Adrenal gland (tissue), 9 donors: ENCODE measurements at regions not wholly inside any gene's neighbourhood (a gene's known extent, or its start where the extent isn't known, plus 50 kb on each side); places are given as distances from the start of the nearest gene placed in this dataset.

Experiments used
- DNase-seq, 7 donors: peaks; one replicate each; pipeline ENCODE4 v3.0.0-alpha.2; 2019 to 2020
- H3K27ac ChIP-seq, 5 donors: fragments of 200-600 bp; sonication (generic) in 4 of 5; 1 replicate in 3 of 5; 2 replicates in 2 of 5; pipeline versions ENCODE4 v1.5.1 to v1.8.0; 2016 to 2020; ENCODE audit warnings: mild to moderate bottlenecking in 1 of 5
- H3K27me3 ChIP-seq: fragments of 200-600 bp; 2 replicates; pipeline ENCODE4 v1.8.0; 2021
- H3K36me3 ChIP-seq, 2 donors: fragments of 200-600 bp; replicated peaks in 1 of 2; 1 replicate in 1 of 2; 2 replicates in 1 of 2; pipeline versions ENCODE4 v1.5.1 to v1.8.0; 2018 to 2022
- H3K4me1 ChIP-seq, 2 donors: fragments of 200-600 bp; replicated peaks in 1 of 2; 1 replicate in 1 of 2; 2 replicates in 1 of 2; pipeline versions ENCODE4 v1.5.1 to v1.8.0; 2018 to 2021
- H3K4me3 ChIP-seq, 4 donors: fragments of 200-600 bp; sonication (generic) in 3 of 4; one replicate each; pipeline ENCODE4 v1.5.1; 2016 to 2018
- H3K9me3 ChIP-seq, 3 donors: fragments of 200-600 bp; sonication (generic) in 1 of 3; replicated peaks in 1 of 3; 1 replicate in 2 of 3; 2 replicates in 1 of 3; pipeline versions ENCODE4 v1.5.1 to v1.8.0; 2016 to 2021
- CTCF ChIP-seq, 6 experiments: fragments of 450-650 bp in 4 of 6; fragments of 200-600 bp in 2 of 6; sonication (generic) in 1 of 6; IDR thresholded peaks; 1 replicate in 5 of 6; 2 replicates in 1 of 6; pipeline versions ENCODE4 v1.5.1 to v1.8.0; 2016 to 2021; ENCODE audit warnings: antibody characterized with exemption in 6 of 6, mild to moderate bottlenecking in 2 of 6, moderate library complexity in 1 of 6
- POLR2A ChIP-seq, 2 donors: fragments of 450-650 bp; IDR thresholded peaks; one replicate each; pipeline ENCODE4 v1.6.1; 2017; ENCODE audit warnings: antibody characterized with exemption in 2 of 2, mild to moderate bottlenecking in 2 of 2, moderate library complexity in 1 of 2
- WGBS, 4 donors: extraction: QIAGEN DNeasy Blood & Tissue Kit in 2 of 4; methylation state at CpG; one replicate each; pipeline versions ENCODE4 v1.1.5 to v1.1.7; 2013 to 2017; 5-methylcytosine and 5-hydroxymethylcytosine counted together
- intact Hi-C, 2 donors: fragments of 100-400 bp; cut with DNase I; formaldehyde crosslinking; loops; one replicate each; pipeline versions ENCODE4 v1.14.1 to v1.15.0; 2022 to 2023
- donor health status: healthy with polysubstance abuse.
- donor health status: Bipolar disorder and iron deficiency.
- donor health status: DM: yes; HTN: yes; CAD: no.
- donor health status: DM: no; HTN: no; CAD: no.
- donor health status: DM: no; HTN: no; CAD: no.

- no peak overlapping the region for H3K4me3 ChIP-seq
- no peak for DNase-seq
- intact Hi-C loops = no loop called here
- TF ChIP-seq POLR2A (IDR thresholded peaks at IDR 0.05) (no peak), CTCF (IDR thresholded peaks at IDR 0.05) (no peak)
- H3K27ac ChIP-seq = no peak overlapping the region
- WGBS, 4 donors = 64 to 82% (median 77%) methylated on average over 1 of the region's 1 CpG
- no peaks in the 10 kb centered on the region for H3K4me1 ChIP-seq
- H3K9me3 ChIP-seq = no peaks in the 10 kb centered on the region
- no peaks in the 10 kb centered on the region for H3K27me3 ChIP-seq
- H3K36me3 ChIP-seq = no peaks in the 10 kb centered on the region
These were observed 362.4 kb downstream of the KCNJ3 start for GRCh38 chr2:155060896-155061295.

- Histone ChIP-seq H3K9me3 (no peaks in the 10 kb centered on the region), H3K4me1 (no peaks in the 10 kb centered on the region), H3K27me3 (no peaks in the 10 kb centered on the region), H3K27ac (no peak overlapping the region), H3K4me3 (no peak overlapping the region), H3K36me3 (no peaks in the 10 kb centered on the region)
- TF ChIP-seq POLR2A (IDR thresholded peaks at IDR 0.05) (no peak), CTCF (IDR thresholded peaks at IDR 0.05) (no peak)
- 68 to 82% (median 75%) methylated on average over 5 of the region's 5 CpGs for WGBS, 4 donors
- no peak for DNase-seq
- intact Hi-C loops = no loop called here
These were observed 356.2 kb downstream of the KCNJ3 start for GRCh38 chr2:155054712-155055111.

DNA sequence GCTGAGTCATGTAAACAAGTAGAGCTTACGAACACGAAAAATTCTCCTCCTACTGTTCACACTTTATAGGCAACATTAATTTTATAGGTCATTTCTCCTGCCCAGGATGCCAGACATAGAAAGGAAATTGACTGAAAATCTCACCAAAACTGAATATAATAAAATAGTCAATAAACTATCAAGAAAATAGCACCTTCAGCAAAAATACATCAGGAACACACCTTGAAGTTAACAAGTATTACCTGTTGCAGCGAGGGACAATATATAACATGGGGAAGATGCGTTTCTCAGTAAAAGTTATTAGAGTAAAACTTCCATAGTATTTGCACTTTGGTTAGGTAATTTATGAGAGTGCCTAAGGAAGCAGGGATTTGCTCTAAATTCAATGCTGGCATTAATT is 344.6 kb downstream of the KCNJ3 start:
- no peaks in the 10 kb centered on the region for H3K9me3 ChIP-seq
- WGBS, 4 donors = 74 to 81% (median 77%) methylated on average over 4 of the region's 4 CpGs
- TF ChIP-seq CTCF (IDR thresholded peaks at IDR 0.05) (no peak), POLR2A (IDR thresholded peaks at IDR 0.05) (no peak)
- H3K27ac ChIP-seq = no peak overlapping the region
- H3K4me1 ChIP-seq = no peaks in the 10 kb centered on the region
- no peak for DNase-seq
- intact Hi-C loops = no loop called here
- H3K36me3 ChIP-seq = no peaks in the 10 kb centered on the region
- H3K27me3 ChIP-seq = no peaks in the 10 kb centered on the region
- no peak overlapping the region for H3K4me3 ChIP-seq

DNA sequence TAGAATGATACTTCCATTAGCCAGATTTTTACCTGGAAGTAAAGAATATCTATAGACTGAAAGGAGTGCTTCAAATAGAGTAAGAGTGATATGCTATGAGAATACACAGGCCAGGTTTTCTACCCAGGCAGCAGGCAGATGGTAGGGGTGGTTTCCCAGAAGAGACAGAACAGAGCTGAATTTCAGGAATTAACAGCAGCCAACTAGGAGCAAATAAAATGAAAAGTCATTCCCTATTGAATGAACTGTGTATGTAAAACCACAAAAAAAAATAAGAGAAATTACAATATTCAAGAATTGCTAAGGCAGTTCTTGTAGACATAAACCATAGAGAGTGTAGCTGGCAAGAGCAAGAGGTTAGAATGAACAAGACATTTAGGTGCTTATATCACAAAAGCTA is 336.8 kb downstream of the KCNJ3 start:
- intact Hi-C loops = no loop called here

More for the DNA sequence above, 336.8 kb downstream of the KCNJ3 start:
- H3K27ac ChIP-seq = no peak overlapping the region
- no peaks in the 10 kb centered on the region for H3K4me1 ChIP-seq
- no peaks in the 10 kb centered on the region for H3K36me3 ChIP-seq
- no peaks in the 10 kb centered on the region for H3K9me3 ChIP-seq
- no peaks in the 10 kb centered on the region for H3K27me3 ChIP-seq
- no peak for TF ChIP-seq CTCF (IDR thresholded peaks at IDR 0.05)
- TF ChIP-seq POLR2A (IDR thresholded peaks at IDR 0.05) = no peak
- no peak overlapping the region for H3K4me3 ChIP-seq
- DNase-seq = no peak
